AG09309 (cell line): ENCODE measurements at regions not wholly inside any gene's neighbourhood (a gene's known extent, or its start where the extent isn't known, plus 50 kb on each side); places are given as distances from the start of the nearest gene placed in this dataset.

Source experiments
- DNase-seq: peaks from one replicate; pipeline ENCODE4 v3.0.0-alpha.2; 2010; ENCODE audit warnings: low read depth
- H3K4me3 ChIP-seq: 2 replicates; pipeline ENCODE4 v1.5.1; 2011; ENCODE audit warnings: mild to moderate bottlenecking, low read depth, low read length, moderate library complexity; ENCODE audit not compliant: control insufficient read depth
- TF ChIP-seq, protein P1 (sequence below): IDR thresholded peaks from 2 replicates; pipeline ENCODE4 v1.5.1; 2011; ENCODE audit warnings: mild to moderate bottlenecking, low read depth, low read length, inconsistent platforms; ENCODE audit not compliant: insufficient read depth, control insufficient read depth; ENCODE audit errors: missing control alignments

DNA sequence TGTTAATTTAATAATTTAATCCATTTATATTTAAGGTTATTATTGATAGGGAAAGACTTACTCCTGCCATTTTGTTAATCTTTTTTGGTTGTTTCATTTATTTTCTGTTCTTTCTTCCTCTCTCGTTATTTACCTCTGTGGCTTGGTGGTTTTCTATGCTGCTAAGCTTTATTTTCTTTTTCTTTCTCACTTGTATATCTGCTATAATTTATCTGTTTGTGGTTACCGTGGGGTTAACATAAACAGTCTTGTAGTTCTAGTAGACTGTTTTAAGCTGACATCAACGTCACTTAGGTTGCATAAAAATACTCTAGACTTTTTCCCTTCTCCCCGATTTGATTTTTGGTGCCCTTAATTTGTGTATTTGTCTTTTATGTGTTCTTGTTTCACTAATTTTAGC lies 381.3 kb upstream of the SPTLC3 start:
- DNase-seq, result no peak
- TF ChIP-seq, protein P1, sequence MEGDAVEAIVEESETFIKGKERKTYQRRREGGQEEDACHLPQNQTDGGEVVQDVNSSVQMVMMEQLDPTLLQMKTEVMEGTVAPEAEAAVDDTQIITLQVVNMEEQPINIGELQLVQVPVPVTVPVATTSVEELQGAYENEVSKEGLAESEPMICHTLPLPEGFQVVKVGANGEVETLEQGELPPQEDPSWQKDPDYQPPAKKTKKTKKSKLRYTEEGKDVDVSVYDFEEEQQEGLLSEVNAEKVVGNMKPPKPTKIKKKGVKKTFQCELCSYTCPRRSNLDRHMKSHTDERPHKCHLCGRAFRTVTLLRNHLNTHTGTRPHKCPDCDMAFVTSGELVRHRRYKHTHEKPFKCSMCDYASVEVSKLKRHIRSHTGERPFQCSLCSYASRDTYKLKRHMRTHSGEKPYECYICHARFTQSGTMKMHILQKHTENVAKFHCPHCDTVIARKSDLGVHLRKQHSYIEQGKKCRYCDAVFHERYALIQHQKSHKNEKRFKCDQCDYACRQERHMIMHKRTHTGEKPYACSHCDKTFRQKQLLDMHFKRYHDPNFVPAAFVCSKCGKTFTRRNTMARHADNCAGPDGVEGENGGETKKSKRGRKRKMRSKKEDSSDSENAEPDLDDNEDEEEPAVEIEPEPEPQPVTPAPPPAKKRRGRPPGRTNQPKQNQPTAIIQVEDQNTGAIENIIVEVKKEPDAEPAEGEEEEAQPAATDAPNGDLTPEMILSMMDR, result no peak

DNA sequence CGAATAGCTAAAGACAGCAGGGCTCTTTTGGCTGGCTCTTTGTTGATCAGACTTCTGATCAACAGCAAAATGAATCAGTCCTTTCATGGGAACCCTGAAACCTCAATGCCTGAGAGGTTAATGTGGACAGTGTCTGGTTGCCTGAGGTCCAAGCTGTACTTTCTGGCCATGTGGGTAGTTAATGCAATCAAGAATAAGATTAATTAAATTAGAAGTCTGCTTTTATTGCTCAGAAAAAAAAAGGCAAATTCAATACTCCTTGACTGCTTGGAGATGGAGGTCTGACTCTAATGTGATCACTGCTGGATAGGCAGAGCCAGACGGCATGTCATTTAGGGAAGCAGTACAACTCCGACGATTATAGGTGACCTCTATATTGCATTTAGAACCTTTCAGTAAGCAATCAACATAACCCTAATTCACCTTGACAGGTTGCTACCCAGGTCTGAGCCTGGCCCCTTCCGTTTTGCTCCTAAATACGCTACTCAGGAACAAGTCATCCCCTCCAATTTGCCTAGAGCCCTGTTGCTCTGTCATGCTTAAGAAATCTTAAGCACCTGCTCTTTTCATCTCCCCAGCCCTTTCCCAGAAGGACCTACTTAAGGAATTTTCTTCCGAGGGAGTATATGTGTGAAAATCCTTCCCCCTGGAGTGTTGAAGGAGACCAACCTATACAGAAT lies 370.0 kb upstream of the SPTLC3 start:
- no peak overlapping the region for H3K4me3 ChIP-seq
- TF ChIP-seq, protein P1, result no peak
- no peak for DNase-seq

More for the DNA sequence above, 381.3 kb upstream of the SPTLC3 start:
- no peak overlapping the region for H3K4me3 ChIP-seq

DNA sequence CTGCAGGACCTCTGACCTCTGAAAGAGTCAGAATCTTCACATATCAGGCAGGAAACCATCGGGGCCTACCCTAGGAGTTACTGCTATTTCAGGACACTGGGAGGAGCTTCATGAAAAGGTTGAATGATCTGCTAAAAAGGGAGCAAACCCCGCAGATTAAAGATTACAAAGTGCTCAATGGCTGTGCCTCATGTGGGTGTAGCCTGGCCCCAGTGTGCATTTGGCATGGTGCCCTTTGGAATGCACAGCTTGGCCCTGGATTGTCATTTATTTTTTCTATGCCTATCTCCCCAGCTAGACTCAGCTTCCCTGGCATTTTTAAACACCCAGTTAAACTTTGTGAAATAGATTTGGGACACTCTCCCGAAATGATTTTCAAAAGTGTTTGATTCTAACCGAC lies 368.5 kb upstream of the SPTLC3 start:
- no peak overlapping the region for H3K4me3 ChIP-seq
- no peak for DNase-seq
- TF ChIP-seq, protein P1, result no peak

DNA sequence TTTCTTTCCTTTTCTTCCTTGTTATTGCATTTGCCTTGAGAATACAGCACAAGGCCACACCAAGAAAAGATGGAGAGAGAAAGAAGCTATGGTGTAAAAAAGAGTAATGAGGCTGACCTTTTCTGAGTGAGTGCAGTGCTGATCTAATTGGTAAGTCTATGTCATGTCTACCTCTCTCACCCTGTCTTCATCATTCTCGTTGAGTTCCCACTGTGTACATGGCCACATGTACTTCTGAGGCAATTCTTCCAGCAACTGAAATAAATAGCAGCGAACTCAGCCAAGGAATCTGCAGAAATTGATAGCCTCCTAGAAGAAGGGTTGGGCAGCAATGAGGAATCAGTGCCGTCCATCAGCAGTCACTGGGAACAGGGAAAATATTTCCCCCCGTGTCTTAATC lies 367.2 kb upstream of the SPTLC3 start:
- TF ChIP-seq, protein P1, result no peak

DNA sequence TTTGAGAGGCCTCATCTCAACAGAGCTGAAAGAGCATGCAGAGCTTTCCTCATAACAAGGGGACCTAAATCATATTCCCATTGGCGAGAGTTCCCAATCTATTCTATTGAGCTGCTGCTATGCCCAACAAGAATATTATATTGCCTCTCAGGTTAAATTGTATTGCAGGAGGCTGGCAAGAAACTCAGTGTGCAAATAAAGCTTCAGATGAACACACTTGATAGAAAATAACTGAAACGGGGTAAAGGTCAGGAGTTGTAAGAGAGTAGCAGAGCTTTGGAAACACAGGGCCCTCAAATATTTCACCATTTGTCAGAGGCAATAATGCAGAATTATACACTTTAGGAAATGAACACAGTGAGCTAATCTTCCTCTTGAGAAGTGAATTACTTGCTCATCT lies 364.3 kb upstream of the SPTLC3 start:
- TF ChIP-seq, protein P1, result no peak
- DNase-seq, result no peak
- H3K4me3 ChIP-seq, result no peak overlapping the region

More for the DNA sequence above, 367.2 kb upstream of the SPTLC3 start:
- H3K4me3 ChIP-seq, result no peak overlapping the region
- no peak for DNase-seq

DNA sequence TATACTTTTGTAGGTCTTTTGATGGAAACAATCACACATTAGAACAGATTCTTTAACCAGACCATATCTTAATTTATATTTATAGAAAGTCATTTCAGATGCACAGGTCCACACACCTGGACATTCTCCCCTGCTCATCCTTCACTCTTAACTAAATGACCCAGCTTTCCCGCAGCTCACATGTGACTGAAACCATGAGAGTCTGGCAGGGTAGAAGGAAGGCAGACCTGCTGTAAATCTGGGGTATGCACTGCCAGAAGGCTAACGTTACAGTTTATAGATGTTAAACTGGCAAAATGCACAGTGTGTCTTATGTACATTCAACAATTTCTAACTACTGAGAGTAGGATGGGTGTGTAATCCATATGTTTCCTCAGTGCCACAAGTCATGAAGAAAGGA lies 359.5 kb upstream of the SPTLC3 start:
- H3K4me3 ChIP-seq, result no peak overlapping the region
- TF ChIP-seq, protein P1, result no peak
- DNase-seq, result no peak
